ENCODE measurements at regions not wholly inside any gene's neighbourhood (a gene's known extent, or its start where the extent isn't known, plus 50 kb on each side); places are given as distances from the start of the nearest gene placed in this dataset.

DNA sequence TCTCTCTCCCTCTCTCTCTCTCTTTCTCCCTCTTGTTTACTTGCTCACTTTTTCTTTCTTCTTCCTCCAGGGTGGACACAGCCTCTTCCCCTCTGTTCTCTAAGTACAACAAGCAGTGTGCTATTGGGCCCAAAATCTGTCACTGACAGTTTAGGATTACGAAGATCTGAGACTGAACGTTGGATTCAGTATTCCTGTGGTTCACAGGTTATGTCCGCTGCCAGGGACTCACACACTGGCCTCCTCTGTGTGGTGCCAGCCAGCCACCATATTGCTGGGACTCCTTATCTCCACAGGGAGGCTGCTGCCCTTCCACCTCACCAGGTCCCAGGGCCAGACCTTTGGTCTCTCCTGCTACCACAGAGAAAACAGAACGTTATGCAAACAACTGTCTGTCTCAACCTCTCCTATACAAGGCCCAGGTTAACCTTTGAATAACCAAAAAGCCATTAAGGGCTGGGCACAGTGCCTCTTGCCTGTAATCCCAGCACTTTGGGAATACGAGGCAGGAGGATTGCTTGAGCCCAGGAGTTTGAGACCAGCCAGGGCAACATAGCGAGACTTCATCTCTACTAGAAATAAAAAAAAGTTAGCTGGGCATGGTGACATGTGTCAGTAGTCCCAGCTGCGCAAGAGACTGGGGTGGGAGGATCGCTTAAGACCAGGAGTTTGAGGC is 171.9 kb upstream of the RAB4A start:
- TF ChIP-seq, protein P1, sequence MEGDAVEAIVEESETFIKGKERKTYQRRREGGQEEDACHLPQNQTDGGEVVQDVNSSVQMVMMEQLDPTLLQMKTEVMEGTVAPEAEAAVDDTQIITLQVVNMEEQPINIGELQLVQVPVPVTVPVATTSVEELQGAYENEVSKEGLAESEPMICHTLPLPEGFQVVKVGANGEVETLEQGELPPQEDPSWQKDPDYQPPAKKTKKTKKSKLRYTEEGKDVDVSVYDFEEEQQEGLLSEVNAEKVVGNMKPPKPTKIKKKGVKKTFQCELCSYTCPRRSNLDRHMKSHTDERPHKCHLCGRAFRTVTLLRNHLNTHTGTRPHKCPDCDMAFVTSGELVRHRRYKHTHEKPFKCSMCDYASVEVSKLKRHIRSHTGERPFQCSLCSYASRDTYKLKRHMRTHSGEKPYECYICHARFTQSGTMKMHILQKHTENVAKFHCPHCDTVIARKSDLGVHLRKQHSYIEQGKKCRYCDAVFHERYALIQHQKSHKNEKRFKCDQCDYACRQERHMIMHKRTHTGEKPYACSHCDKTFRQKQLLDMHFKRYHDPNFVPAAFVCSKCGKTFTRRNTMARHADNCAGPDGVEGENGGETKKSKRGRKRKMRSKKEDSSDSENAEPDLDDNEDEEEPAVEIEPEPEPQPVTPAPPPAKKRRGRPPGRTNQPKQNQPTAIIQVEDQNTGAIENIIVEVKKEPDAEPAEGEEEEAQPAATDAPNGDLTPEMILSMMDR (conservative IDR thresholded peaks at IDR 0.05; ENCODE audit: low read depth in 2 of 2): no peak
- TF ChIP-seq POLR2AphosphoS5 (IDR thresholded peaks at IDR 0.05; ENCODE audit: low read depth) (no peak), CREB1 (CRISPR knock-in tag; IDR thresholded peaks at IDR 0.05; ENCODE audit: low read depth) (no peak), EZH2phosphoT487 (IDR thresholded peaks at IDR 0.05; ENCODE audit: unreplicated experiment) (no peak)
- TF ChIP-seq, protein P2, sequence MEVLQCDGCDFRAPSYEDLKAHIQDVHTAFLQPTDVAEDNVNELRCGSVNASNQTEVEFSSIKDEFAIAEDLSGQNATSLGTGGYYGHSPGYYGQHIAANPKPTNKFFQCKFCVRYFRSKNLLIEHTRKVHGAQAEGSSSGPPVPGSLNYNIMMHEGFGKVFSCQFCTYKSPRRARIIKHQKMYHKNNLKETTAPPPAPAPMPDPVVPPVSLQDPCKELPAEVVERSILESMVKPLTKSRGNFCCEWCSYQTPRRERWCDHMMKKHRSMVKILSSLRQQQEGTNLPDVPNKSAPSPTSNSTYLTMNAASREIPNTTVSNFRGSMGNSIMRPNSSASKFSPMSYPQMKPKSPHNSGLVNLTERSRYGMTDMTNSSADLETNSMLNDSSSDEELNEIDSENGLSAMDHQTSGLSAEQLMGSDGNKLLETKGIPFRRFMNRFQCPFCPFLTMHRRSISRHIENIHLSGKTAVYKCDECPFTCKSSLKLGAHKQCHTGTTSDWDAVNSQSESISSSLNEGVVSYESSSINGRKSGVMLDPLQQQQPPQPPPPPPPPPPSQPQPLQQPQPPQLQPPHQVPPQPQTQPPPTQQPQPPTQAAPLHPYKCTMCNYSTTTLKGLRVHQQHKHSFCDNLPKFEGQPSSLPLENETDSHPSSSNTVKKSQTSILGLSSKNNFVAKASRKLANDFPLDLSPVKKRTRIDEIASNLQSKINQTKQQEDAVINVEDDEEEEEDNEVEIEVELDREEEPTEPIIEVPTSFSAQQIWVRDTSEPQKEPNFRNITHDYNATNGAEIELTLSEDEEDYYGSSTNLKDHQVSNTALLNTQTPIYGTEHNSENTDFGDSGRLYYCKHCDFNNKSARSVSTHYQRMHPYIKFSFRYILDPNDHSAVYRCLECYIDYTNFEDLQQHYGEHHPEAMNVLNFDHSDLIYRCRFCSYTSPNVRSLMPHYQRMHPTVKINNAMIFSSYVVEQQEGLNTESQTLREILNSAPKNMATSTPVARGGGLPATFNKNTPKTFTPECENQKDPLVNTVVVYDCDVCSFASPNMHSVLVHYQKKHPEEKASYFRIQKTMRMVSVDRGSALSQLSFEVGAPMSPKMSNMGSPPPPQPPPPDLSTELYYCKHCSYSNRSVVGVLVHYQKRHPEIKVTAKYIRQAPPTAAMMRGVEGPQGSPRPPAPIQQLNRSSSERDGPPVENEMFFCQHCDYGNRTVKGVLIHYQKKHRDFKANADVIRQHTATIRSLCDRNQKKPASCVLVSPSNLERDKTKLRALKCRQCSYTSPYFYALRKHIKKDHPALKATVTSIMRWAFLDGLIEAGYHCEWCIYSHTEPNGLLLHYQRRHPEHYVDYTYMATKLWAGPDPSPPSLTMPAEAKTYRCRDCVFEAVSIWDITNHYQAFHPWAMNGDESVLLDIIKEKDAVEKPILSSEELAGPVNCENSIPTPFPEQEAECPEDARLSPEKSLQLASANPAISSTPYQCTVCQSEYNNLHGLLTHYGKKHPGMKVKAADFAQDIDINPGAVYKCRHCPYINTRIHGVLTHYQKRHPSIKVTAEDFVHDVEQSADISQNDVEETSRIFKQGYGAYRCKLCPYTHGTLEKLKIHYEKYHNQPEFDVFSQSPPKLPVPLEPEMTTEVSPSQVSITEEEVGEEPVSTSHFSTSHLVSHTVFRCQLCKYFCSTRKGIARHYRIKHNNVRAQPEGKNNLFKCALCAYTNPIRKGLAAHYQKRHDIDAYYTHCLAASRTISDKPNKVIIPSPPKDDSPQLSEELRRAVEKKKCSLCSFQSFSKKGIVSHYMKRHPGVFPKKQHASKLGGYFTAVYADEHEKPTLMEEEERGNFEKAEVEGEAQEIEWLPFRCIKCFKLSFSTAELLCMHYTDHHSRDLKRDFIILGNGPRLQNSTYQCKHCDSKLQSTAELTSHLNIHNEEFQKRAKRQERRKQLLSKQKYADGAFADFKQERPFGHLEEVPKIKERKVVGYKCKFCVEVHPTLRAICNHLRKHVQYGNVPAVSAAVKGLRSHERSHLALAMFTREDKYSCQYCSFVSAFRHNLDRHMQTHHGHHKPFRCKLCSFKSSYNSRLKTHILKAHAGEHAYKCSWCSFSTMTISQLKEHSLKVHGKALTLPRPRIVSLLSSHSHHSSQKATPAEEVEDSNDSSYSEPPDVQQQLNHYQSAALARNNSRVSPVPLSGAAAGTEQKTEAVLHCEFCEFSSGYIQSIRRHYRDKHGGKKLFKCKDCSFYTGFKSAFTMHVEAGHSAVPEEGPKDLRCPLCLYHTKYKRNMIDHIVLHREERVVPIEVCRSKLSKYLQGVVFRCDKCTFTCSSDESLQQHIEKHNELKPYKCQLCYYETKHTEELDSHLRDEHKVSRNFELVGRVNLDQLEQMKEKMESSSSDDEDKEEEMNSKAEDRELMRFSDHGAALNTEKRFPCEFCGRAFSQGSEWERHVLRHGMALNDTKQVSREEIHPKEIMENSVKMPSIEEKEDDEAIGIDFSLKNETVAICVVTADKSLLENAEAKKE (CRISPR knock-in tag; IDR thresholded peaks at IDR 0.05): no peak
- TF ChIP-seq, protein P3, sequence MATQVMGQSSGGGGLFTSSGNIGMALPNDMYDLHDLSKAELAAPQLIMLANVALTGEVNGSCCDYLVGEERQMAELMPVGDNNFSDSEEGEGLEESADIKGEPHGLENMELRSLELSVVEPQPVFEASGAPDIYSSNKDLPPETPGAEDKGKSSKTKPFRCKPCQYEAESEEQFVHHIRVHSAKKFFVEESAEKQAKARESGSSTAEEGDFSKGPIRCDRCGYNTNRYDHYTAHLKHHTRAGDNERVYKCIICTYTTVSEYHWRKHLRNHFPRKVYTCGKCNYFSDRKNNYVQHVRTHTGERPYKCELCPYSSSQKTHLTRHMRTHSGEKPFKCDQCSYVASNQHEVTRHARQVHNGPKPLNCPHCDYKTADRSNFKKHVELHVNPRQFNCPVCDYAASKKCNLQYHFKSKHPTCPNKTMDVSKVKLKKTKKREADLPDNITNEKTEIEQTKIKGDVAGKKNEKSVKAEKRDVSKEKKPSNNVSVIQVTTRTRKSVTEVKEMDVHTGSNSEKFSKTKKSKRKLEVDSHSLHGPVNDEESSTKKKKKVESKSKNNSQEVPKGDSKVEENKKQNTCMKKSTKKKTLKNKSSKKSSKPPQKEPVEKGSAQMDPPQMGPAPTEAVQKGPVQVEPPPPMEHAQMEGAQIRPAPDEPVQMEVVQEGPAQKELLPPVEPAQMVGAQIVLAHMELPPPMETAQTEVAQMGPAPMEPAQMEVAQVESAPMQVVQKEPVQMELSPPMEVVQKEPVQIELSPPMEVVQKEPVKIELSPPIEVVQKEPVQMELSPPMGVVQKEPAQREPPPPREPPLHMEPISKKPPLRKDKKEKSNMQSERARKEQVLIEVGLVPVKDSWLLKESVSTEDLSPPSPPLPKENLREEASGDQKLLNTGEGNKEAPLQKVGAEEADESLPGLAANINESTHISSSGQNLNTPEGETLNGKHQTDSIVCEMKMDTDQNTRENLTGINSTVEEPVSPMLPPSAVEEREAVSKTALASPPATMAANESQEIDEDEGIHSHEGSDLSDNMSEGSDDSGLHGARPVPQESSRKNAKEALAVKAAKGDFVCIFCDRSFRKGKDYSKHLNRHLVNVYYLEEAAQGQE (IDR thresholded peaks at IDR 0.05; ENCODE audit: unreplicated experiment): no peak

All from GM23338 (cell line).